IPS DF 19.7 (cell line): ENCODE measurements at regions not wholly inside any gene's neighbourhood (a gene's known extent, or its start where the extent isn't known, plus 50 kb on each side); places are given as distances from the start of the nearest gene placed in this dataset.

Experiments used
- DNase-seq: peaks from one replicate; pipeline ENCODE4 v3.0.0-alpha.2; 2013; ENCODE audit warnings: low read depth, low spot score

GRCh38 chr2:129623783-129624182, 355.7 kb upstream of the RAB6C start:
- DNase-seq, result no peak

DNA sequence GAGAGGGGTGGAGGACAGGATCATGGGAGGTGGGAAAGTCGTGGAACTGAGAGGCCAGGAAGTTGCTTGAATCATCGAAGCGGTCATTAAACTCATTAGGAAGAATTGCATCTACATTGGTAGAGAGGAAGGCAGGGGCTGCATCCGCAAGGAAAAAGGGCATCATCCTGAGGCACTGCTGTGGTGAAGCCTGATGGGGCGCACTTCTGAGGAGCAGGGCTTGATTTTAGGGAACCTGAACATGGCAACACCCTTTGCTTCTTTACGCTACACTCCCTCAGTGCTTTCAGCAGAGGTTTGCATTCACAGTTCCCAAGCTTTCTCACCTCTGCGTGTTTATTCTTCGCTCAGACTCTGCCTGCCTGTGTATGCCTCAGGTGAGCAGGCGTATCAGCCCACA, 352.0 kb upstream of the RAB6C start:
- no peak for DNase-seq

DNA sequence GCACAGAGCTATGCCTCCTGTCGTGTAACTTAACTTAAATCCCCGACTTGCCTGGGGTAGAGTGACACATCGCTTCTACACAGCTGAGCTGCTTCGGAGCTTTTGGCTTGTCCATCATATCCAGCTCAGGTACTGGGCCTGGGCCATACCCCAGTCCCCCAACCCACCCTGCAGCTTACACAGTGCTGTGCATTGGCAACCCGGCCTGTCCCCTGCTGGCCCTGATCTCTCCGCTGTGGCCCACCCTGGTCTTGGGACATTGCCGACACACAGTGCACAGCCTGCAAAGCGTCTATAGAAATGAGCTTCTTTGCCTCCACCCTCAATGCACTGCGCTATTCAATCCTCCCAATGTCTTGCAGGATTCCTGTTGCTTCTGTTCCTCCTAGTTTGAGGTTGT, 342.8 kb upstream of the RAB6C start:
- no peak for DNase-seq

- DNase-seq, result no peak
Observed at GRCh38 chr2:129641371-129641770, 338.1 kb upstream of the RAB6C start.

GRCh38 chr2:129642526-129643043, 336.9 kb upstream of the RAB6C start:
- DNase-seq, result no peak

GRCh38 chr2:129645335-129645734, 334.1 kb upstream of the RAB6C start:
- no peak for DNase-seq

DNA sequence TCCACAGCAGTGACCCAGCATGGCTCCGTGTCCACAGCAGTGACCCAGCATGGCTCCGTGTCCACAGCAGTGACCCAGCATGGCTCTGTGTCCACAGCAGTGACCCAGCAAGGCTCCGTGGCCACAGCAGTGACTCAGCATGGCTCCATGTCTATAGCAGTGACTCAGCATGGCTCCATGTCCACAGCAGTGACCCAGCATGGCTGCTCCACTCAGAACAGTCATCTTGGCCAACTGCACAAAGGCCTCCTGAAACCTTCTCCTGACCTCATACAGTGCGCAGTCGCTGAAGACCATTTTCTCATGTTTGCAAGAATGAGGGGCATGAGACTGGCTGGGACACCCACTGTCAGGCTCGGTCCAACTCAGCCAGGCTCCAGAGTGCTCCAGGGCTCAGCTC, 333.4 kb upstream of the RAB6C start:
- no peak for DNase-seq

DNA sequence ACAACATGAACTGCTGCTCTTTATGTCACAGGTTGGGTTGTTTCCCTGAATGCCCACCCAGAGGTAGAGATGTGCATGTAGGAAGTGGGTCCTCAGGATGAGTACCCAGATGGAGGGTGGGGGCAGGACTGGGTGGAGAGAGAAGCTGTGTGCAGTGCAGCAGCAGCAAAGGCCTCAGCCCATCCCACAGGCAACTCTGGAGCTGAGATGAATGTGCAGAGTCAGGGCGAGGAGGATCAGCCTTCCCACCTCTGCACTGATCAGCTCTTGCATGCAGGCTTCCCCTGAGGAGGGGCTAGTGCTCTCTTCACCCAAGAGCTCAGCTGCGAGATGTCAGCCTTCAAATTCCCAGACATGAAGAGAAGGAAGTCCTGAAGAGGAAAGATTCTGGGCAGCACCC, 326.2 kb upstream of the RAB6C start:
- no peak for DNase-seq

- no peak for DNase-seq
Observed at GRCh38 chr2:129654331-129654730, 325.1 kb upstream of the RAB6C start.

DNA sequence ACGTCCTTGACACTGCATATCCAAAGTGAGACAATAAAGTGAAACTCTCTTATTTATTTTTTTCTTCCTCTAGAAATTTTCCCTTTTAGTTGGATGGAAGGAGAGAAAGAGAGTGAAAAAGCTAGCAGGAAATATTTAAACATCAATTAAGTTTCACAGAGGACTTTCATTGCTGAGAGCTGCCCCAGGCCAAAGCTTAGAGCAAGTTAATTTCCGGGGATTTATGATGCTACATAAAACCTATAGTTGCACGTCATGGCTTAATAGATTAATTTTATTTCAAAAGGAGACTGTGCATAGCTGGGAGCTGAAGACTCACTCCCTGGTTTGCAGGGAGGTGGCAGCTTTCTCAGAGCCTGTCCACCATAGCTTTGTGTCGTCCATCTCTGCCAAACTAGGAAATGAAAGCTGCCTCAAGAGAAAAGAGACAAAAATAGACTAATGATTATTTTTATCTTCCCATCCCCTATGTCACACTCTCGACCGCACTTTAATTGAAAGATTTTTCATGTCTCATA, 323.3 kb upstream of the RAB6C start:
- DNase-seq, result no peak

GRCh38 chr2:129658430-129658829, 321.0 kb upstream of the RAB6C start:
- no peak for DNase-seq

DNA sequence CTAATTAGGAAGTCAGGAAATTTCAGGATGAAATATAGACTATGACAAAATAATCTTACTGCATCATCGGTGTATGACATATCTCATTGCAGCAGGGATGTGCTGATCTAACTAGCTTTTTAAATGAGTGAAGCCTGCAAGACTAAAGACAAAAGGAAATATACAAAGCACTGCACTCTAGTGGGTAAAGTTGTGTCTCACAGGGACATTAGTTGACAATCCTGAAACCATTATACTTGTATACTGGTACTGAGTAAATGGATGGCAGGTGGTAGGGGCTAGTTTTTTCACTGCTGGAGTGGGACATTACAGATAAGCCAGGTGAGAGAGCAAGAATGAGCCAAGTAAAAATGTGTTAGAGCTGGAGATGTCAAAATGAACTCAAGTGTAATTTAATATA, 317.5 kb upstream of the RAB6C start:
- DNase-seq, result no peak

DNA sequence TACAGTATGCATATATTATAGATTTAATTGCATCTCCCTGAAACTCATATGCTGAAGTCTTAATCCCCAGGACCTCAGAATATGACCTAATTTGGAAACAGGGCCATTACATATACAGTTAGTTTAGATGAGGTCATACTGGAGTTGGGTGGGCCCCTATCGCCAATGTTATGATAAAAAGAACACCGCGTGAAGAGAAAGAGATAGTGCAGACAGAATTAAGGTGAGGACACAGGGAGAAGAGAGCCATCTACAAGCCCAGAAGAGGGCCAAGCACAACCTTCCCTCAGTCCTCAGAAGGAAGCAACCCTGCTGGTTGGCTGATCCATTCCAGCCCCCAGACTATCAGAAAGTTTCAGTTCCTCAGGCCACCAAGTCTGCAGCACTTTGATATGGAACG, 311.9 kb upstream of the RAB6C start:
- no peak for DNase-seq

DNA sequence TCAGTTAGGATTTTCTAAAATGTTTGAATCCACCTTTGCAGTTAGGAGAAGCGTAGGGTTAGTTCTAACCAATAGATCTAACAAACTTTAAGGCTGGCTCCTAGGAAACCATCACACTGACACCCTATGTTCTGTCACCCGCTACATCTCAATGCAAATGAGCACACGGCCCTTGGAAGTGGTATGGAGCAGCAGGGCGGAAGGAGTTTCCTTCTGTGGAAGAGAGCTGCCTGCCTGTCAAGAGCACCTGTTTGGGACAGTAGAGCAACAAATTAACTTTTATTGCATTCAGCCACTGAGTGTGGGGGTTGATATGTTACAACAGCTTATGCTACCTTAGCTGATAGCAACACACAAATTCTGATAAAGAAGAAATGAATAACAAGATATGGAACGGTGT, 306.9 kb upstream of the RAB6C start:
- DNase-seq, result no peak

GRCh38 chr2:129673234-129673633, 306.2 kb upstream of the RAB6C start:
- no peak for DNase-seq

- no peak for DNase-seq
Observed at GRCh38 chr2:129673847-129674711, 305.4 kb upstream of the RAB6C start.

- no peak for DNase-seq
Observed at GRCh38 chr2:129678751-129679150, 300.7 kb upstream of the RAB6C start.

DNA sequence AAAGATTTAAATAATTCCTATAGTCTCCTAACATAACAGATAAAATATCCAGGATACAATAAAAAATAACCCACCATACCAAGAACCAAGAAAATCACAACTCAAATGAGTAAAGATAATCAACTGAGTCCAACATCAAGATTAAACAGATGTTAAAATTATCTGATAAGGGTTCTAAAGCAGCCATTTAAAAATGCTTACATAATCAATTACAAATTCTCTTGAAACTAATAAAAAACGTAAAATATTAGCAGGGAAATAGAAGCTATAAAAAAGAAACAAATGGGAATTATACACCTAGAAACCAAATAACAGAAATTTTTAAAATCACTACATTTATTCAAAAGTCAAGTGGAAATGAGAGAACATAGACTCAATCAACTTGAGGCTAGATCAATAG, 297.7 kb upstream of the RAB6C start:
- DNase-seq, result no peak

DNA sequence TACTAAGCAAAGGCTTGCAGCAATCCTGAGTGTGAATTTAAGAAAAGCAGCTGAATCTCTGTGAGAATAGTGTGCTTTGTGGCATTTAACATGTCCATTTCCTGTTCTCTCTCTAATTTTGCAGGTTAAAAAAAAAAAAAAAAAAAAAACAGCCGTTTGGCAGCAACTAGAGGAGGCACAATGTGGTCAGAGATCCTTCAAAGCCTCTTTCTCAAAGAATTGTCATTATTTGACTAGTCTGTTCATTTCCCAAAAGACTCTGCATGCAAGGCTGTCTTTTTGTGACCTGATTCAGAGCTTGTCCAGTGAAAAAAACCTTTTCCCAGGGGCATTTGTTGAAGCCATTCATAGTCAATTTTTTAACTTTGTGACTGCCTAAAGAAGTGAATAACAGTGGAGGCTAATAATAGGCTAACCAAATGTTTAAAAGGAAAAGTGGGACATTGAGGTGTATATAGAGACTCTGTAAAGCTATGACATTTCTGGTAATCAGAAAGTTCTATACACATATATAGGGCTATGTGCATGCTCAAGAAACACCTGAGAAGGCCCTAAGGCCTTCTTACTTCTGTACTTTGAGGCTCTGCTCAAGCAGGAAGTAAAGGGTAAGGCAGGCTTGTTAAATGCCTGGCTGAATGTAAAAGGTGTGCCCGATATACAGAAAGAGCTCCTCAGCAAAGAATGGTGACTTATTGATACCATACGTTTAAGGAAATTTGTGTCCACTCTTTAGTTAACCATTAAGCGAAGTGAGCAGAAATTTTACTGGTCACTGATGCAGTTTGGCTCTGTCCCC, 289.6 kb upstream of the RAB6C start:
- DNase-seq, result no peak

DNA sequence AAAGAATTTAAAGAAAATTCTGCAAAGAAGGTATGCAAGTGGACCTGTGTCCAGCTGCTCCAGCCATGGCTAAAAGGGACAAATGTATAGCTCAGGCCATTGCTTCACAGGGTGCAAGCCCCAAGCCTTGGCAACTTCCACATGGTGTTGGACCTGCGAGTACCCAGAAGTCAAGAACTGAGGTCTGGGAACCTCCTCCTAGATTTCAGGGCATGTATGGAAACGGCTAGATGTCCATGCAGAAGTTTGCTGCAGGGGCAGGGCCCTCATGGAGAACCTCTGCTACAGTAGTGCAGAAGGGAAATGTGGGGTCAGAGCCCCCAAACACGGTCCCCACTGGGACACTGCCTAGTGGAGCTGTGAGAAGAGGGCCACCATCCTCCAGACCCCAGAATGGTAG, 284.0 kb upstream of the RAB6C start:
- DNase-seq, result no peak

GRCh38 chr2:129698593-129698992, 280.9 kb upstream of the RAB6C start:
- no peak for DNase-seq

GRCh38 chr2:129699781-129700573, 279.5 kb upstream of the RAB6C start:
- DNase-seq, result no peak
